ENCODE measurements at regions not wholly inside any gene's neighbourhood (a gene's known extent, or its start where the extent isn't known, plus 50 kb on each side); places are given as distances from the start of the nearest gene placed in this dataset.
A peak's percentile ranks its signal among the peaks of the same experiment; 100 is the strongest.

DNA sequence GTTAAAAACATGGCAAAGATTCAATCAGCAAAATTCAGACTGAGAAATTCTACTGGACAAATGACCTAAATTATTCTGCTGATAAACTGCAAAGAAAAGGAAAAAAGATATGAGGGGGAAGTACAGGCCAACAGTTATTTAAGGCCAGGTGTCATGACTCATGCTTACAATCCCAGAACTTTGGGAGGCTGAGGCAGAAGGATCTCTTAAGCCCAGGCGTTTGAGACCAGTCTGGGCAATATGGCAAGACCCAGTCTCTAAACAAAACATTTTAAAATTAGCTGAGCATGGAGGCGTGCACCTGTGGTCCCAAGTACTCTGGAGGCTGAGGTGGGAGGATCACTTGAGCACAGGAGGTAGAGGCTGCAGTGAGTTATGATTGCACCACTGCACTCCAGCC is 91.8 kb upstream of the USP15 start:
- TF ChIP-seq, protein P1, sequence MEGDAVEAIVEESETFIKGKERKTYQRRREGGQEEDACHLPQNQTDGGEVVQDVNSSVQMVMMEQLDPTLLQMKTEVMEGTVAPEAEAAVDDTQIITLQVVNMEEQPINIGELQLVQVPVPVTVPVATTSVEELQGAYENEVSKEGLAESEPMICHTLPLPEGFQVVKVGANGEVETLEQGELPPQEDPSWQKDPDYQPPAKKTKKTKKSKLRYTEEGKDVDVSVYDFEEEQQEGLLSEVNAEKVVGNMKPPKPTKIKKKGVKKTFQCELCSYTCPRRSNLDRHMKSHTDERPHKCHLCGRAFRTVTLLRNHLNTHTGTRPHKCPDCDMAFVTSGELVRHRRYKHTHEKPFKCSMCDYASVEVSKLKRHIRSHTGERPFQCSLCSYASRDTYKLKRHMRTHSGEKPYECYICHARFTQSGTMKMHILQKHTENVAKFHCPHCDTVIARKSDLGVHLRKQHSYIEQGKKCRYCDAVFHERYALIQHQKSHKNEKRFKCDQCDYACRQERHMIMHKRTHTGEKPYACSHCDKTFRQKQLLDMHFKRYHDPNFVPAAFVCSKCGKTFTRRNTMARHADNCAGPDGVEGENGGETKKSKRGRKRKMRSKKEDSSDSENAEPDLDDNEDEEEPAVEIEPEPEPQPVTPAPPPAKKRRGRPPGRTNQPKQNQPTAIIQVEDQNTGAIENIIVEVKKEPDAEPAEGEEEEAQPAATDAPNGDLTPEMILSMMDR (IDR thresholded peaks at IDR 0.05), result no peak
- TF ChIP-seq EP300 (IDR thresholded peaks at IDR 0.05) (no peak), POLR2AphosphoS5 (IDR thresholded peaks at IDR 0.05) (no peak), POLR2A (IDR thresholded peaks at IDR 0.05) (no peak)
- Histone ChIP-seq H3K27me3 (no peaks in the 10 kb centered on the region), H3K36me3 (no peaks in the 10 kb centered on the region), H3K9me3 (no peaks in the 10 kb centered on the region), H3K4me1 (no peaks in the 10 kb centered on the region), H3K4me3 (no peak overlapping the region), H3K27ac (no peak overlapping the region)
- DNase-seq, result no peak
- intact Hi-C loops (cut with DNase I), result no loop called here
- 81 to 85% methylated on average over 2 of the region's 2 CpGs for WGBS, 2 donors

DNA sequence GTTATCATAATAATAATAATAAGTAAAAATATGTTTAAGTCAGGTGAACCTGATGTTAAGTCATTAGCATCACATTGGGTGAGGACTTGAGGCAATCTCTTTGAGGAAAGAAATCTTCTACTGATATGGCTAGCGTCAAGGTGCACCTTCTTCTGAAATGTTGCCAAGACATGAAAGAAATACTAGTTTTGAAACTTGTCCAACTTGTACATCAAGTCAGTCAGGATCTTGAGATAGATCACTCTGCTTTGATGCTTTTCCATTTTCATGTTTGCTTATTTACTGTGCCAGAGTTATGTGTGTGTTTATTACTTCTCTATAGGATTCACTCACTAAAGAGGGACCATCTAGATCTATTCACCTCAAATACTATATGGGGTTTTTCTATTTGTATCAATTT is 90.0 kb upstream of the USP15 start:
- DNase-seq, result no peak
- no peaks in the 10 kb centered on the region for H3K9me3 ChIP-seq
- TF ChIP-seq POLR2A (IDR thresholded peaks at IDR 0.05), result no peak
- TF ChIP-seq, protein P1 (IDR thresholded peaks at IDR 0.05), result no peak
- no peak for TF ChIP-seq EP300 (IDR thresholded peaks at IDR 0.05)
- intact Hi-C loops (cut with DNase I), result no loop called here
- H3K27me3 ChIP-seq, result no peaks in the 10 kb centered on the region
- no peaks in the 10 kb centered on the region for H3K36me3 ChIP-seq
- 43 to 86% methylated on average over 1 of the region's 1 CpG for WGBS, 2 donors
- no peak overlapping the region for H3K4me3 ChIP-seq
- H3K4me1 ChIP-seq, result no peaks in the 10 kb centered on the region
- H3K27ac ChIP-seq, result no peak overlapping the region

DNA sequence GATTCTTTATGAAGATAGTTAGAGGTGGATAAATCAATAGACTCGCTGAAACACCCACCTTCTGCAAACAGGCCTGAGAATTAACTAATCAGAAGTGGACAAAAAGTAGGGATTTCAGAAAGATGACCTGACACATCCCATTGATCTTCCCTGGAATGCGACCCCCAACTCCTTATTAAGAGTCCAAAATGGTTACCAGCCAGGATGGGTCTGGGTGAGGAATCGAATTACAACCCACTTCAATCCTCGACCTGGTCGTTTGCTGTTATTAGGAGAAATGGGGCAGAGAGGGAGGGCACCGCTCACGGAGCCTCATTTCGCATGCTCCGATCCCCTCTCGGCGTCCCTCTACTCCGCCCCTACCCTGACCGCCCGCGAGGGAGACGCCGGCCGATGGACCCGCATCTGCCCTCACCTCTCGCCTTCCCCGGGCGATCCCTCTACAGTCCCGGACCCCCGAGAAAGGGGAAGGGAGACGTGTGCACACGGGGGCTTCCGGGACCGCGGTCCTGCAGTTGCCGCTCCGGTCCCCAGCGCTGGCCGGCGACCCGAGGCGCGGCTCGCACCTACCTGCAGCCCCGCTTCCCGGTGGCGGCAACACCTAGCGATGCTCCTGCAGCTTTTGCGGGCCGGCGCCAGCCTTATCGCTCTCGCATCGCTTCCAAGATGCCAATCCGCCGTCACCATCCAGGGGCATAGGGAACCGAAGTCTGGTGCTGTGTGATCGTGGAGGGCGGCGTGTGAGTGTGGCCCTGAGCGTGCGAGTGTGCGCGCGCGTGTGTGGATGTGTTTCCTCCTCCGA is 69.3 kb upstream of the USP15 start:
- Histone ChIP-seq H3K36me3 (no peaks in the 10 kb centered on the region), H3K9me3 (no peaks in the 10 kb centered on the region), H3K27me3 (peaks cover 15 to 48% (median 27%) of the 10 kb centered on the region in 3 donors), H3K4me1 (peaks cover 0 to 25% (median 23%) of the 10 kb centered on the region in 4 donors), H3K4me3 (peak overlapping the region in 3 of 4 donors; percentile 15 to 43 (median 36)), H3K27ac (no peak overlapping the region)
- 2 to 31% methylated on average over 61 of the region's 61 CpGs for WGBS, 2 donors
- intact Hi-C loops (cut with DNase I), result no loop called here
- TF ChIP-seq POLR2A (IDR thresholded peaks at IDR 0.05) (no peak), POLR2AphosphoS5 (IDR thresholded peaks at IDR 0.05) (no peak)
- TF ChIP-seq, protein P1 (IDR thresholded peaks at IDR 0.05), result no peak
- DNase-seq, result no peak

DNA sequence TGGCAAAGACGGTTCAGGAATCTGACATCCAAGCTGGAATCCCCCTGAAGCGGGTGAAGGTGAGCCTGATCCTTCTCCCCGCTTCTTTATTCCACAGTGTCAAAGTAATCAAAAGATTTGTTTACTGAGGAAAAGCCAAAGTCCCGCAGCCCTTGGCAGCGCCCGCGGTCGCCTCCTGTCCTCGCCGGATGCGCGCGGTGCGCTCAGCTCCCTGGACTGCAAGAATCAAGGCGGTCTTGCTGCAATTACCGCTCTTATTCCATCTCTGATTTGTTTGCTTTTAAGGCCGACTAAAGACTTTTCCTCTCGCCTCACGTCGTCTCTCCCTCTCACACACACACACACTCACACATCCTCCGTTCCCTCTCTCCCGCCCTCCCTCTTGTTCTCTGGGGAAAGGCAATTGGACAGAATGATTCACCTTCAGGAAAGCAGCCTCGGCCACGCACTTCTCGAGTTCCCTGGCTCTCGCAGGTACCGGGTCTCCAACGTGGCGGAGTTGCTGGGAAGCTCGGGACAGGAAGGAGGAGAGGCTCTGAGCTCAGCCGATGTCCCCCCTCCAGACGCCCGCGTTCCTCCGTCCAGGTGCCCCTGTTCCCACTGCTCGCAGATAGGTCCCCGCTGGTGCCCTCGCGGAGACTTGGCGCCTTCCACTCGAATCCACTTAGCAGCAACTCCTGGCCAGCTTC is 68.6 kb upstream of the USP15 start:
- Histone ChIP-seq H3K4me1 (peaks cover 0 to 25% (median 23%) of the 10 kb centered on the region in 4 donors), H3K27me3 (peaks cover 15 to 48% (median 27%) of the 10 kb centered on the region in 3 donors), H3K27ac (no peak overlapping the region), H3K36me3 (no peaks in the 10 kb centered on the region), H3K9me3 (no peaks in the 10 kb centered on the region), H3K4me3 (peak overlapping the region in 3 of 4 donors; percentile 15 to 43 (median 36))
- intact Hi-C loops (cut with DNase I), result no loop called here
- peak; percentile 56 for DNase-seq
- TF ChIP-seq, protein P1 (IDR thresholded peaks at IDR 0.05), result no peak
- TF ChIP-seq POLR2A (IDR thresholded peaks at IDR 0.05) (no peak), EP300 (IDR thresholded peaks at IDR 0.05) (no peak), POLR2AphosphoS5 (IDR thresholded peaks at IDR 0.05) (no peak)
- 3 to 28% methylated on average over 41 of the region's 41 CpGs for WGBS, 2 donors

Measured in sigmoid colon (tissue), 6 donors.